Astrocyte (in vitro differentiated cells and primary cell): ENCODE measurements at regions not wholly inside any gene's neighbourhood (a gene's known extent, or its start where the extent isn't known, plus 50 kb on each side); places are given as distances from the start of the nearest gene placed in this dataset.

Source experiments
- DNase-seq: peaks from one replicate; pipeline ENCODE4 v3.0.0-alpha.2; 2010; ENCODE audit warnings: low read depth
- FAIRE-seq: peaks from 2 replicates; lab custom pipeline; 2011; peaks lifted over from hg19 to GRCh38; lab: Jason Lieb, UNC
- H2AFZ ChIP-seq: 2 replicates; pipeline ENCODE4 v1.6.0; 2012; ENCODE audit warnings: low read depth, low read length, inconsistent platforms
- H3K27ac ChIP-seq: 2 replicates; pipeline ENCODE4 v1.5.1; 2011; ENCODE audit warnings: low read depth, low read length, inconsistent platforms
- H3K27me3 ChIP-seq: 2 replicates; pipeline ENCODE4 v1.6.0; 2011; ENCODE audit warnings: low read length, inconsistent platforms; ENCODE audit not compliant: insufficient read depth
- H3K36me3 ChIP-seq: 2 replicates; pipeline ENCODE4 v1.5.1; 2011; ENCODE audit warnings: low read length, inconsistent platforms; ENCODE audit not compliant: insufficient read depth
- H3K4me1 ChIP-seq: 2 replicates; pipeline ENCODE4 v1.5.1; 2011; ENCODE audit warnings: low read length, inconsistent platforms; ENCODE audit not compliant: insufficient read depth
- H3K4me2 ChIP-seq: 2 replicates; pipeline ENCODE4 v1.6.0; 2012; ENCODE audit warnings: low read length, inconsistent platforms
- H3K4me3 ChIP-seq: 2 replicates; pipeline ENCODE4 v1.5.1; 2011; ENCODE audit warnings: low read depth, mild to moderate bottlenecking, low read length, inconsistent platforms; ENCODE audit not compliant: insufficient read depth
- H3K79me2 ChIP-seq: 2 replicates; pipeline ENCODE4 v1.6.0; 2012; ENCODE audit warnings: mild to moderate bottlenecking, low read length, inconsistent platforms; ENCODE audit not compliant: insufficient read depth
- H3K9ac ChIP-seq: 2 replicates; pipeline ENCODE4 v1.6.0; 2012; ENCODE audit warnings: mild to moderate bottlenecking, low read length, inconsistent platforms
- H3K9me3 ChIP-seq: 2 replicates; pipeline ENCODE4 v1.5.1; 2012; ENCODE audit warnings: low read depth, mild to moderate bottlenecking, low read length, inconsistent platforms; ENCODE audit not compliant: insufficient read depth
- H4K20me1 ChIP-seq: 2 replicates; pipeline ENCODE4 v1.6.0; 2012; ENCODE audit warnings: low read length, inconsistent platforms; ENCODE audit not compliant: insufficient read depth
- H3K27ac Mint-ChIP-seq: one replicate; pipeline ENCODE4 v1.8.0; 2021; ENCODE audit warnings: mild to moderate bottlenecking, mixed read lengths; ENCODE audit not compliant: unreplicated experiment
- H3K27me3 Mint-ChIP-seq: one replicate; pipeline ENCODE4 v1.8.0; 2021; ENCODE audit warnings: low read depth, mixed read lengths; ENCODE audit not compliant: unreplicated experiment
- H3K36me3 Mint-ChIP-seq: one replicate; pipeline ENCODE4 v1.8.0; 2021; ENCODE audit warnings: low read depth, mixed read lengths; ENCODE audit not compliant: unreplicated experiment
- H3K4me1 Mint-ChIP-seq: one replicate; pipeline ENCODE4 v1.8.0; 2021; ENCODE audit warnings: low read depth, mixed read lengths; ENCODE audit not compliant: unreplicated experiment
- H3K4me3 Mint-ChIP-seq: one replicate; pipeline ENCODE4 v1.8.0; 2021; ENCODE audit warnings: mild to moderate bottlenecking, moderate library complexity, mixed read lengths; ENCODE audit not compliant: unreplicated experiment
- H3K9me3 Mint-ChIP-seq: one replicate; pipeline ENCODE4 v1.8.0; 2021; ENCODE audit warnings: mild to moderate bottlenecking, mixed read lengths; ENCODE audit not compliant: unreplicated experiment
- CTCF ChIP-seq: IDR thresholded peaks from 2 replicates; pipeline ENCODE4 v1.5.1; 2011; ENCODE audit warnings: low read depth, mild to moderate bottlenecking, inconsistent platforms, low read length, moderate library complexity; ENCODE audit not compliant: insufficient read depth
- EZH2 ChIP-seq: IDR thresholded peaks from 2 replicates; pipeline ENCODE4 v1.6.1; 2012; ENCODE audit warnings: mild to moderate bottlenecking, low read length, inconsistent platforms; ENCODE audit not compliant: insufficient read depth

DNA sequence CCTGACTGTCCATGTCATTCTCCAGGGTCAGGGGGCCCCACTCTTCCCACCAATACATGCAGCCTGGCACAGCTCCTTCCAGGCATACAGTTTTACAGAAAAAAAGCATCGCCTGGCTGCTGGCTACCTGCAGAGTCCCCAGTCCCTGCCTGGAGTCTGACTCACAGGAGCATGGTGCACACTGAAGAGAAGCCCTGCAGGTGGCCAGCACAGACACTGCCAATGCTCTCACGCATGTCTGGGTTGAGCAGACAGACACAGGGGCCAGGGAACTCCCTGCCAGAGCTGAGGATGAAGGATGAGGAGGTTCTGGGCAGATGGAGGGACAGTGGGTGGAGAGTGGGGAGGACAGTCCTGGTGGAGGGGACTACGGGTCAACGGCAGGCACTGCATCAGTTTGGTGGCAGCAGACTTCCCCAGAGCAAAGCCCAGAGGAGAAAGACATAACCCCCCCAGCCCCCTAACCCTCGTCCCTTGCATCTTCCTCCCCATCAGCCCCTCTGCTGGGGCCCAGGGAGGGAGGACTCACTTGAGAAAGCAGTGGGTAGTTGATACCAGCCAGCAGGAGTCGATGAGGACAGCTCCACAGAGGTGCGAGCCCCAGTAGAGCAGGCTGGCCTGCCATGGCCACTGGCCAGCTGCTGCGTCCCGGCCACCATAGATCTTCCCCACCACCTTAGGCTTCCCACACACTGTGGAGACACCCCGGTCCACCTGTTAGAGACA lies 72.9 kb upstream of the SPTLC1 start:
- Histone ChIP-seq H3K27me3 (no peaks in the 10 kb centered on the region), H3K36me3 (no peaks in the 10 kb centered on the region), H3K9ac (no peak overlapping the region), H2AFZ (no peak overlapping the region), H3K4me3 (no peak overlapping the region), H3K79me2 (no peaks in the 10 kb centered on the region), H3K9me3 (no peaks in the 10 kb centered on the region), H3K4me2 (no peak overlapping the region), H3K27ac (no peak overlapping the region), H3K4me1 (peaks cover 7% of the 10 kb centered on the region), H4K20me1 (no peaks in the 10 kb centered on the region)
- FAIRE-seq, result no peak
- peaks cover 2% of the 10 kb centered on the region for H3K9me3 Mint-ChIP-seq
- TF ChIP-seq CTCF (no peak), EZH2 (no peak)
- no peaks in the 10 kb centered on the region for H3K36me3 Mint-ChIP-seq
- H3K27me3 Mint-ChIP-seq, result peaks cover 15% of the 10 kb centered on the region
- peaks cover 5% of the 10 kb centered on the region for H3K4me1 Mint-ChIP-seq
- peak; percentile 6 for DNase-seq
- no peak overlapping the region for H3K4me3 Mint-ChIP-seq
- peak overlapping the region; percentile 22 for H3K27ac Mint-ChIP-seq

DNA sequence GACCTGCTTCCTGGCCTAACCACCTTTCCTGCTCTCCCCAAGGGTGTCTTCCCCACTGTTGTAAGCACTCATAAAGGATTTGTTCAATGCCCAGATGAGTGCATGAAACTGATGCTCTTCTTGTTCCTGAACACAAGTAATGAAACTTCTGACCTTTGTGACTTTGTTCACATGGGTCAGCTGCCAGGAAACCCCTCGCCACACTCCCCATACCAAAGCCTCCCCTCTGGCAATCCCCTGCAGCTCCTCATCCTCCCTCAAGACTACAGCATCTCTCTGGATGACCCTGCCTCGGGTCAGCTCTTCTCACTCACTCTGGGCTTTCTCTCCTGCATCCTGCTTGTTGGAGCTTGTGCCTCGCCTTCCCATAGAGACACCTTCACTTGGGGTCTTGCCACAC lies 72.2 kb upstream of the SPTLC1 start:
- H3K27ac Mint-ChIP-seq, result no peak overlapping the region
- peaks cover 4% of the 10 kb centered on the region for H3K9me3 Mint-ChIP-seq
- no peak overlapping the region for H2AFZ ChIP-seq
- H3K9me3 ChIP-seq, result no peaks in the 10 kb centered on the region
- no peak overlapping the region for H3K4me3 Mint-ChIP-seq
- peaks cover 5% of the 10 kb centered on the region for H3K4me1 Mint-ChIP-seq
- H3K4me2 ChIP-seq, result no peak overlapping the region
- no peak for FAIRE-seq
- no peaks in the 10 kb centered on the region for H3K36me3 Mint-ChIP-seq
- no peak for DNase-seq
- H4K20me1 ChIP-seq, result no peaks in the 10 kb centered on the region
- H3K4me3 ChIP-seq, result no peak overlapping the region
- TF ChIP-seq CTCF, result no peak
- TF ChIP-seq EZH2, result no peak
- no peaks in the 10 kb centered on the region for H3K27me3 ChIP-seq
- peaks cover 13% of the 10 kb centered on the region for H3K27me3 Mint-ChIP-seq
- no peak overlapping the region for H3K27ac ChIP-seq
- H3K4me1 ChIP-seq, result peaks cover 7% of the 10 kb centered on the region
- no peaks in the 10 kb centered on the region for H3K79me2 ChIP-seq
- H3K36me3 ChIP-seq, result no peaks in the 10 kb centered on the region
- no peak overlapping the region for H3K9ac ChIP-seq

- Histone ChIP-seq H3K79me2 (no peaks in the 10 kb centered on the region), H3K4me2 (no peak overlapping the region), H3K27ac (no peak overlapping the region), H3K4me1 (peaks cover 7% of the 10 kb centered on the region), H2AFZ (no peak overlapping the region), H3K36me3 (no peaks in the 10 kb centered on the region), H3K9me3 (no peaks in the 10 kb centered on the region), H3K4me3 (no peak overlapping the region), H3K27me3 (no peaks in the 10 kb centered on the region), H4K20me1 (no peaks in the 10 kb centered on the region), H3K9ac (no peak overlapping the region)
- Mint-ChIP-seq H3K4me3 (no peak overlapping the region), H3K27me3 (peaks cover 13% of the 10 kb centered on the region), H3K4me1 (peaks cover under 1% of the 10 kb centered on the region), H3K36me3 (no peaks in the 10 kb centered on the region), H3K9me3 (peaks cover 7% of the 10 kb centered on the region), H3K27ac (no peak overlapping the region)
- DNase-seq (no peak), FAIRE-seq (no peak)
- TF ChIP-seq CTCF (no peak), EZH2 (no peak)
Observed at GRCh38 chr9:92186631-92187030, 71.4 kb upstream of the SPTLC1 start.
